Lung microvascular endothelial cell (primary cell): ENCODE measurements at regions not wholly inside any gene's neighbourhood (a gene's known extent, or its start where the extent isn't known, plus 50 kb on each side); places are given as distances from the start of the nearest gene placed in this dataset.

Source experiments
- DNase-seq, 2 donors: peaks; one replicate each; pipeline versions ENCODE4 v3.0.0 to v3.0.0-alpha.2; 2010; ENCODE audit warnings: low read depth in 2 of 2

DNA sequence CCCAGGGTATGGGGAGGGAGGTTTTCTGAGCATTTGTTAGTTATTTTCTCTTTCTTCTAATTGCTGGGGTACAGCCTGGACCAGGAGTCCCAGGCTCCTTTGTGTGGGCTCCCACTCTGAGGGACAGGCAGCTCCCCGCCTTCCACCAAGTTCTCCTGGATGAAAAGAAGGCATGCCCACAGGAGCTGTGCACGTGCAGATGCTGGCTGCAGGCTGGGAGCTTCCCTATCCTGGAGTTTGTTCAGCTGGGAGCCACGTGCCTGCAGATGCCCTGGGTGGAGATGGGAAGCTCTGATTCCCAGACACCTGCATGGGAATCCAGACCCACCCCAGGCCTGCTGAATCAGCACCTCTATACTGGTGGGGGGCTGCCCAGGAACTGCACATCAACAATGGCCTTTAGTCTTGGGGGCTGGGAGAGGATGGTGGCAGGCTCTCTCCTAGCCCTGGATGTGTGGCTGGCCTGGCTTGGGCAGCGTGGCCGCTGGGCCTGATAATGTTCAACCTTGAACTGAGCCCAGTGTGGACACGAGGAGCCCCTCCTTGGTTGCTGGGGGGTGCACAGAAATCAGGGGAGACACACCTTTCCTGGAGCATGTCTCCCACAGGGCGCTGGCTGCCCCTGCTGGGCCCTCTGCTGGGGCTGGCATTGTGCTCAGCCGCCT is 233.6 kb upstream of the HS6ST1 start:
- no peak for DNase-seq

DNA sequence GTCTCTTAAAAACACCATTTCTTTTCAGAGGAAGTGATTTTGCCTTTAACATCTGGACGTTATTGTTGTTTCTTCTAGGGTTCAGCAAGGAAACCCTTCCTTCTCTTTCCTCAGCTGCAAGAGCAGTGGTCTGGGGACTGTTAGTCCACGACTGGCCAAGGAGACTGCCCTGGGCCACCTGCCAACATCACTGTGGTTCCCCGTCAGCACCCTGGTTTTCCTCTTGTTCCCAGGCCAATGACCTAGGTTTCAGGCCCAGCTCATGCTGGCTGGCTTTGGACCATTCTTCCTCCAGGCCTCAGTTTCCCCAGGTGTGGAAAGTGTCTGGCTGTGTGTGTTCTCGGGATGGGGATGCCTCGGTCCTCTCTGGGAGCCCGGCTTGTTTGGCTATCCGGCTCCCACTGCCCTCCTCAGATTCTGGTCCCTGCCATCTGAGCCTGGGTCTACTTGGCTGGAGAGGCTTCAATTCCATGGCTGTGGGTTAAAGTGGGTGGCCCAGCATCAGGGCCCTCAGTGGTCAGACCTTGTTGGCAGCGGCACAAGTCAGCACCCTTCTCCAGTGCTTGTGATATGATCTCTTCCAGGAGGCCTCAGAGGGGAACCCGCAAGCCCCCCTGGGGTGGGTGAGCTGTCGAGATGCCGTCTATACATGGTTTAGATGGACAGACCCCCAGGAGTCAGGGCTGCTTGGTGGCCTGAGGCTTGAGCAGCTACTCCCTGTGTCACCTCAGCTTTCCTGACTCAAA is 234.3 kb upstream of the HS6ST1 start:
- DNase-seq: no peak

DNA sequence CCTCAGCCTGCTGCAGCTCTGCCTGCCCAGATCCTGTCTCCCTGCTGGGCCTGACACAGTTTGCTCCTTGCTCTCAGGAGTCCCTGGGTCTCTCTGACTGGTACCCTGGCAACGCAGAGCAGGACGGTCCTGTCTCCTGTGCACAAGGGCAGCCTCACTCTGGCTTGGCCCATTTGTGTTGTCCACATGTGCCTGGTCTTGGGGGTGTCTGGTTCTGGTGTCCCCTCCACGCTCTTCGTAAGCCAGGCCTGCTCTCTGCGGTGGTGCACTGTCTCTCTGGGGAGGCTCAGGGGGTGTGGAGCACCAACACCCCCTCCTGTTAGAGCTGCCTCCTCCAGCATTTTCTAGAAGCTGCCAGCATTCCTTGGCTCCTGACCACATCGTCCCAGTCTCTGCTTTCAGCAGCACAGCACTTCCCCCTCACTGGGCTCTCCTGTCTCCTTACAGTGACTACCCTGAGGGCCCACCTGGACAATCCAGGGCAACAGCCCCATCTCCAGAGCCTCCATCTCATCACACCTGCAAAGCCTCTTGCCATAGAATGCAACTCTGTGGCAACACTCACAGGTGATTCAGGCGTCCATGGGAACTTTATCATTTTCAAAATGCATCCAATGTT is 235.6 kb upstream of the HS6ST1 start:
- no peak for DNase-seq

DNA sequence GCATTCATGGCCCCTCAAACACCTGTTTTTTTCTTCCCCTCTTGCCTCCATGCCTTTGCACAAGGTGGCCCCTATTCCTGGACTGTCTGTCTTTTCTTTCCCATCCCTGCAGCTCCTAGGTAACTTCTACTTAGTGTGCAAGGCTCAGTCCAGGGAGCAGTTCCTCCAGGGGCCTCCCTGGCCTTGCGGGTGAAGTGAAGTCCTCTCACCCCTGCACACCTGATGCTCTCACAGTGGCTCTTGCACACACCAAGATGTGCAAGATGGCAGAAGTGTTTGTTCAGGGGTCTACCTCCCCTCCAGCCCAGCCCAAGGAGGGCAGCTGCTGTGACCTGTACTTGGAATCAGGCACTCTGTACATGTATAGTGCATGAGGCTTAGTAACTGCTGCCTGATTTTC is 236.8 kb upstream of the HS6ST1 start:
- DNase-seq: no peak

DNA sequence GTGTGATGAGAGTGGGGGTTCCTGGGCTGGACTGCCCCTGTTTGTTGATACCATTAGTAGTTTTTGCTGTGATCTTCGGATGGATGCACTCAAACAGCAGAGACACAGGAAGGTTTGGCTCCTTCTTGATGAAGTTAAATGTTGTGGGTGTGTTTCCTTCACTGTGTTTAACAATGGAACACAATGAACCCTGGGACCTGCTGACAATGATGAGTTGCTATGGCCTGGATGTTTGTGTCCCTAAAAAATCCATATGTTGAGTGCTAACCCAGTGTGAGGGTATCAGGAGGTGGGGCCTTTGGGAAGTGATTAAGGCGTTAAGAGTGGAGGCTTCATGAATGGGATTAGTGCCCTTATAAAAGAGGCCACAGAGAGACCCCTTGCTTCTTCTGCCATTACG is 237.4 kb upstream of the HS6ST1 start:
- no peak for DNase-seq

DNA sequence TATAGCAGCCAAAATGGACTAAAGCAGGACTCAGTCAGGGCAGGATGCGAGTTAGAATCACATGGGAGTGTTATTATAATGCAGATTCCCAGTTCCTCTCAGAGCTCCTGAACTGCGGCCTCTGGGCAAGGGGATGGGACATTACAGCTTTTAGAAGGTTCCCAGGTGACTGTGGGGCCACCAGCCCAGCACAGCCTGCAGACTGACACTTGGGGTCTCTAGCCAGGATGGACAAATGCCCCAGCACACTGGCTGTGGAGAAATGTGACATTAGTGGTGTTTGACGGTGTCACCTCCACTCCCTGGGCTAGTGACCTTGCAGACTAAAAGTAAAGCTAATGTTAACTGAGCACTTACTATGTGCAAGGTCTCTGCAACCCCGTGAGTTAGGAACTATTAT is 238.0 kb upstream of the HS6ST1 start:
- no peak for DNase-seq

DNA sequence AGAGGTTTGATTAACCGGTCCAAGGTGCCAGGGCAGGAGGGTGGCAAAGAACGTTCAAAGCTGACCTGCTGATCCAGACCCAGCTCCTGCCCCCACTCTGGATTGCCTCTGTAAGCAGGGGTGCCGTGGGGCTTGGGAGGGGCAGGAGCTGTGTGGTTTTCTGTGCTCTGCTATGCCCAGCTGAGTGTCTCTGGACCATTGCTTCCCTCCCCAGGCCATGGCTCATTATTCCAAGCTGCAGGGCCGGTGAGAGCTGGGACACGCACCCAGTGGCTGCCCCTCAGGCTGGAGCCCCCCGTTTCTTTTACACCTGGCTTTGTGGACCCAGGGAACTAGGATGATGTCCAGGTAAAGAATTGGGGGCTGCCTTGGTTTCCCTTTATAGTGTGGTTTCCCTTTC is 238.4 kb upstream of the HS6ST1 start:
- DNase-seq: no peak

DNA sequence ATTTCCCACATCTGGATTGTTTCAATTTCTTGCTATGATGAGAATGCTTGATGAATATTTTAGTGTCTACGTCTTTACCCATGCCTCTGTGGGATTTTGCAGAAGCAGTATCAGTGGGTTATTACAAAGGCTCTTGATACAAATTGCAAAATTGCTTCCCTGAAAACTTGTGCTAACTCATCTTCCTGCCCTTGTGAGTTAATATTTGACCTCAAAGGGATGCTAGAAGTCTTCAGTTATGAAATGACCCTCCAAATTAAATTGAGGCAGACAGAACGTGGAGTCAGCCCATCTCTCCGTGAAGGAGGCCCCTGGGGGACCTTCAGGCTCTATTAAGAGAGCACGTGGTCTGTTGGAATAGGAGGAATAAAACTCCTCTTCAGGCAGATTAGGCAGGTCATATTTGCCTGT is 239.2 kb upstream of the HS6ST1 start:
- DNase-seq: no peak

DNA sequence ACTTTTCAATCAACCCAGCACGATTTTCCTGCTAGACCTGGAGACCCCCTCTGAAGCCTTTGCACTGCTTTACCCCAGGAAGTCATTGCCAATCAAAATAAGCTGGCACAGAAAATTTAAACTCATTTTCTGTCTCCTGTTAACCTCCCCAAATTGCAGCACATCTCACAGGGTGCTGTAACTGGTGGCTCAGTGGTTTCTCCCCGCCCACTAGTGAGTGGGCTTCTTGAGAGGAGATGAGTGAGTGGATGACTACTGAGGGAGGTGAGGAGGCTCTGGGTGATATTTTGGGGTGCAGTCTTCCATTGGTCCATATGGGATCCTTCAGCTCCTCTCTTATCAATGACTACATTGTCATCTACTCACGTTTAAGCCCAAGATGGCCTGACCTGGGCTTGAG is 239.8 kb upstream of the HS6ST1 start:
- DNase-seq: no peak

DNA sequence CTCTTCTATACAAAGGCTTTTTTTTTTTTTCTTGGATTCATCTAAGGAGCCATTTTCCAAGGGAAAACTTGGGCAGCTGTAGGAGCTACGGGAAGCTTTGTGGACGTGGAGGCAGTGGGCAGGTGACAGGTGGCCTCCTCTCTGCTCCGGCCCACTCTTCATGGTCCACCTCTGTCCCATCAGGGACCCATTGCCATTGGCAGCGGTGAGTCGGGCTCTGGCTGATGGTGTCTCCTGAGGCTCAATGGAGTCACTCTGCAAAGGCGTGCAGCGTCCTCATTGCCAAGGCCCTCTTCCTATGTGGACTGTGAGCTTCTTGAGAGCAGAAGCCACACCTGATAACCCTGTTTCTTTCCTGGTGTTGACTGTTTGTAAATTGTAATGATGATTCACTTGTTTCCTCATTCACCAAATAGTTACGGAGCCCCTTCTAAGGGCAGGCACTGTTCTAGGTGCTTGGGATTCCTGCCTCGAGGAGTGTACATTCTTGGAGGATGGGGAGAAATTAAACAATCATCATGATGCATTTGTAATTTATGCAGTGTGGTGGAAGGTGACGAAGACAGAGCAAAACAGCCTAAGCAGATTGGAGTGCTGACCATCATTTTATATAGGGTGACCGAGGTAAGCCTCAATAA is 240.3 kb upstream of the HS6ST1 start:
- DNase-seq: no peak

DNA sequence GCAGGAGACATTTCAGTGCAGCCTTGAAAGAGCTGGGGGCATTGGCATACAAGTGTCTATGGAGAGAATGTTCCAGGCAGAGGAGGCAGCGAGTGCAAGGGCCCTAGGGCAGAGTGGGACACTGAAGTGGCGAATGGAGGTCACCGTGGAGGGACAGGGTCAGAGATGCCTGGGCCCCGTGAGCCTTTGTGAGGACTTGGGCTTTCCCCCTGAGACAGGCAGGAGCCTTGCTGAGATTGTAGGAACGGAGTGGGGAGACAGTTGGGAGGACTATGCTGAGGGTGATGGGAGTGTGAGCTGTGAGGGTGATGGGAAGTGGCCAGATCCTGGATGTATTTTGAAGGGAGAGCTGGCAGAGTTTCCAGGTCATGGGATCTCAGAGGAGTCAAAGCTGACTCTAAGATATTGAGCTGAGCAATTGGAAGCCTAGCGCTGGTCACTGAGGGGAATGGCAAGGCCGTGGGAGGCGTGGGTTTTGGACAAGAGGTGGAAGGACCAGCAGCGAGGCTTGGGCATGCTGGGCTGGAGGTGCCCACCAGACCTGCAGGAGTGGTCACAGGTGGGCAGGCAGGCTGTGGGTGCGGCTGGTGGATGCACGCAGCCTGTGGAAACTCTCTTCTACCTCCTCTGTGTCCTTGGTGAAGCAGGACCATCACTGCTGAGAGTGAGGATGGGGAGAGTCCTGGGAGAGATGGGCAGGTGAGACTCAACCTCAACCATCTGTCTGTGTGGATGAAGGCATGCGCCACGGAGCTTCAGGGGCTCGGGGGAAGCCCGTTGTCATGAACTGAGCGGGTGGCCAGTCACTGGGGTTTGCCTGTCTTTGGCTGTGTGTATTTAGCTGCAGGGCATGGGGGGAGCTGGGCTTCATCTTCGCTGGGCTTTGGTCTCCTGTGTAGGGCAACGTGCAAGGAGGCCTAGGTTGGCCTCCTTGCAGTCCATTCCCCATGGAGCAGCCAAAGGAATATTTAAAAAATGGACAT is 241.2 kb upstream of the HS6ST1 start:
- DNase-seq: no peak

DNA sequence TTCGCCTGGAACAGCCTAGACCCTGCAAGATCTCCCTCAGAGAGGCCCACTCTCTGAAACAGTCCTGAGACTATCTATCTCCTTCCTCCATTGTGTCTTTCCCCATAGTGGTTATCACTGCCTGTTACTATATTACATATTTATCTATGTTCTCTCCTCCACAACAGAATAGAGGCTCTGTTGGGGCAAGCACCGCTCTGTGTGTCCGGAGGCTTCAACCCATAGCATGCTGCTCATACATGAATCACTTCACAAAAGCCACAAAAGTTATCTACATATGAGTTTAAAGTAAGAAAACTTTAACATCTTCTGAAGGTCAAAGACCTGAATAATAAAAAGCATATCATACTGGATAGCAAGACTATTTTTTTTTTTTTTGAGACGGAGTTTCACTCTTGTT is 242.1 kb upstream of the HS6ST1 start:
- DNase-seq: no peak

DNA sequence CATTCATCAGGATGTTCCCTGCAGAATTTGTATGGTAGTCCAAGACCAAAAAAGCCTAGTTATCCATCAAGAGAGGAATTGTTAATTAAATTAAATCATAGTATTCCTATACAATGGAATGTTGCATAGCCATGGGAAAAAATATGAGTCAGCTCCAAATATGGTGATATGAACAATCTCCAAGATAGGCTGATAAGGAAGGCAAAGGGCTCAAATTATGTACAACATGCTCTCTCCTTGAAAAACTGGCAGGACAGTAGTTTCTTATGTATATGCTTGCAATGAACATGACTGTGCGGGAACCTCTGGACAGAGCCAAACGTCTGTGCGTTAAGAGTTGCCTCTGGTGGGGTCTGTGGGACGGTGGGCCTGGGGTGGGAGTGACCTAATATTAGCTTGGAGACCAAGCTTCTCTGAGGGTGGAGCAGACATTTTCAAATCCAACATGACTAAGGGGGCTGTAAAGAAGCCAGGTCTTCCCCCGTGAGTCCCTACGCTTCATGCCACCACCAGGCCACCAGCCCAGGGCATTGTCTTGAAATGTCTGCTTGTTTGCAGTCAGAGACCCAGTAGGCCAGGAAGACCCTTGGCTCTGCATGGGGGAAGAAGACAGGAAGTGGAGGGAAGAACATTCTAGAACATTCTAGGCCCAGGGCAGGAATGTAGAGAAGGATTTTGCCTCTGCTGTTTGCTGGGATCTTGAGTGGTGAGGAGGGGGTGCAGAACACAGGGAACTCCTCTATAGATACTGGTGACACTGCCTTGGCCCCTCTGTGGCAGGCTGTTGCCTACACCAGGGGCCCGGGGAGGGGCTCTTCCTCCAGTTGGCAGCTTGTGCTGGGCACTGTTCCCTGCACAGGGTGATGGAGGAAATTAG is 244.0 kb upstream of the HS6ST1 start:
- DNase-seq: no peak

DNA sequence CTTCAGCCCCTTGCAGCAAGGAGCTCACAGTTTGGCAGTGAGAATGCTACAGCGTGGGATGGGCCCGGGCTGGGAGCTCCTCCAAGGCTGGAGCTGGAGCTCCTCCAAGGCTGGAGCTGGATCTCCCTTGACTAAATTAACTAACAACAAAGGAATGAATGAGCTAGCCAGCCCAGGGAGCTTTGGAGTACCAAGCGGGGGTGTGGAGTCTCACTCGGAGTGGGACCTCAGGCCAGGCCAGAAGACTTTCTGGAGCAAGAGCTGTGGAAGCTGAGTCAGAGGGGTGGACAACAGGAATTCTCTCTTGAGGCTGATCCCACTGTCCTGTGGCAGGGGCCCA is 244.7 kb upstream of the HS6ST1 start:
- DNase-seq: peak in 1 of 2 donors; percentile 13

DNA sequence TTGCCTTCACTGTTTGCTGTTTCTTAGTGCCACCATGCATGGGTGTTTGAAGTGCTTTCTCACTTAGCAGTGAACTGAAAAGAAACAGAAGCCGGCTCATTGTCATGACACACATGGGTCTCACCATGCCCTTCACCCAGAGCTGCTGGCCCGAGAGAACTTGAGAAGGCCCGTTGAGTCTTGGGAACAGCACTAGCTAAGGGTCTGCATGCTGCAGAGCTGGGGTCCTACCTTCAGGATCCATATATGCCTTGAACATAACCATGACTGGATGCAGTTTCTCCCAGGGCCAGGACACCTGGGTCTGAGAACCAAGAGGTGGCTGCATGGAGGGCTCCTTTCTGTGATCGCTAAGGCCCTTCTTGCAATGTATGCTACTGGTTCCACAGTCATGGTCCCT is 245.5 kb upstream of the HS6ST1 start:
- no peak for DNase-seq

DNA sequence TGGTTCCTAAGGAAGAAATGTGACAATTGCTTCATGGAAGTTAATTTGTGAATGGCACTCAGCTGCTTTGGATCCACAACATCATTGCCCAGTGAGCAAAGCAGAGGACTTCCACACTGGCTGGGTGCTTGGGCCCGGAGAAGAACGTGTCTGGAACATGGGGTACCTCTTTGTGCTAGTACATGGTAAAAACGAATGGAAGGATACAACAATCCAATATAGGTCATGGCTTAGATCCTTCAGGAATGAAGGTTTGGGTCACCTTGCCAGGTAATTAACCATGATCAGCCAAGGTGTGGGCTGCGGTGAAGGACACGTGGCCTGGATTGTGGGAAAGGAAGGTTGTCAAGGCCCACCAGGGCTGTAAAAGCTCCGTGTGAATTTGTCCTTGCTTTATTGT is 245.9 kb upstream of the HS6ST1 start:
- no peak for DNase-seq

DNA sequence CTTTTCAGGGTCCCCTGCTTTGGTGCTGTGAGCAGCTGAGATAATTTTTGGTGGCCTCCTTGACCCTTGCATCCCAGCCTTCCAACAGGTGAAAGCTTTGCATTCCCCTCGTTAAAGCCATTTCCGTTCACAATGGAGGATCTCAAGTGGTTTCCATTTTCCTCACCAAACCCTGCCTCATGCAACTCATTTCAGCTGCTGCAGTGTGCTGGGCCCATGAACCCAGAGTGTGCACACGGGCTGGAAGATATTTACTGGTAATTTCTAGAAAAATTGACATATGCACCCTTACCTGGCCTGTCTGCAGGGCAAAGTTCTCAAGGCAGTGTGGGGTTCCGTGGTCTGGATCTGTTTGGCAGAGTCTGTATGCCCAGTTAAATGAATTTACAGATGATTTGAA is 246.8 kb upstream of the HS6ST1 start:
- DNase-seq: no peak

DNA sequence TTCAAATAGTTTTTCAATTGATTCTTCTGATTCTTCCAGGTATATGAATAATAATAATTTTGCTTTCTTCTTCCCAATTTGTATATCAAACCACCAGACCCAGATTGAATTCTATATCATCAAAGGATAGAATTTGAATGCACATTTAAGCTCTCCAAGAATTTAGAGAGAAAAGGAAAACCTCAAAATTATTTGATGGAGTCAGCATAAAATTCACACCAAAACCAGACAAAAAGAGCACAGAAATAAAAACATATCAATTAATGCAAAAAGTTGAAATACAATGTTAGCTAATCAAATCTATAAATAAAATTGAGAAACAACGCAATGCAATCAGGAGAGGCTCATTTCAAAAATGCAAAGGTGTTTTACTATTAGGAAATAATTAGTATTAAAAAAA is 248.0 kb upstream of the HS6ST1 start:
- DNase-seq: no peak

DNA sequence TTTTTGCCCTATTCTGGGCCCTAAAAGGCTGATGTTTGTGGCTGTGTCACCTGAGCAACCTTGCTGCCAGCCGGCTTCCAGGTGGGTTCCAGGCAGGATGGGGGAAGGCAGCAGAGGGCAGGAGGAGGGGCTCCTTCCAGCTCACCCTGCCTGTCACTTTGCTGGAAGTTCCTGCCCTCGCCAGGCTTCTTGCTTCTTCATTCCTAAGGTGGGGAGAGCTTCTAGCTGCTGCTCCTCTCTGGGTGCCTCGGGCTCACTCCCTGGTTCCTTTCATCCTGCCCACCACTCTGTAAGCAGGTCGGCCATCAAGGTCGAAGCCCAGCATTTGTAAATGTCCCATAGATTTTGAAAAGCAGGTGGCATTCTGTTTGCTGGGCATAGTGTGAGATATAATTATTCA is 249.4 kb upstream of the HS6ST1 start:
- no peak for DNase-seq

DNA sequence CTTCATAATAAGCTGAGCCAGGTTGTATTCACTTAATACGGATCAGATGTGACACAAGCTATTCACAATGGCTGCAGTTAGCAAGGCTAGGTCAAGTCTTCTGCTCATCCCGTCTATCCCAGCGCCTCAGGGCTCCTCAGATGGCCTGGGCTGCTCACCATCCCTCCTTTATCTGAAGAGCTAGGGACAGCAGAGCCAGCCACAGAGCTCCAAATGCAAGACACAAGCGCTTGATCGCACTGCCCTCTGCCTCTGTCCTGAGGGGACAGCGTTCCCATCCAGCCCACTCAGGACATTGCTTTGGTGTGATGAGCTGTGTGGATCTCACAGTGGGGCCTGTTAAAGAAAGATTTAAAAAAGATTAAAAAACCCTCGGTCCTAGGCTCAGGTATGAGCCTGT is 254.4 kb upstream of the HS6ST1 start:
- DNase-seq: no peak

DNA sequence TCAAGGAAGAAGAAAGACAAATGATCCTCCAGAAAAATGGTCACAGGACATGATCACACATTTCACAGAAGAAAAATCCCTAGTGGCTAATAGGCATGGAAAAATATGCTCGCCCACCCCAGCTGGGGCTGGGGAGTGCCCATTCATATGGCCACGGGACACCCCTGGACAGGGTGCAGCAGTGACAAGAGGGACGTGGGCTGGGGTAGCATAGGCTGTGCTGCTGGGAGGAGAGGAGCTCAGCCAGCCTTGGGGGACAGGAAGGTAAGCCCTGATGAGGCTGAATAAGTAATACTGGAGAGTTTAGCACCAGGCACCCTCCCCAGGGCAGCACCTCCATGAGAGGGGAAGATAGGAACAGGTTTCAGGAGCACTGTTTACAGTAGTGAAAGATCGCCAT is 254.9 kb upstream of the HS6ST1 start:
- DNase-seq: no peak
